ENCODE measurements at regions not wholly inside any gene's neighbourhood (a gene's known extent, or its start where the extent isn't known, plus 50 kb on each side); places are given as distances from the start of the nearest gene placed in this dataset.

GRCh38 chr11:95531116-95531515 is 258.5 kb downstream of the FAM76B start:
- H3K4me3 ChIP-seq (ENCODE audit: insufficient read depth, low read depth, low read length), result no peak overlapping the region
- H3K18ac ChIP-seq (ENCODE audit: low read depth, low read length), result no peak overlapping the region
- H3K27me3 ChIP-seq (ENCODE audit: control insufficient read depth, insufficient read depth, low read length), result peaks cover 4% of the 10 kb centered on the region; the same call in 1 of the 2 replicates
- no peak overlapping the region for H2AK5ac ChIP-seq (ENCODE audit: low read depth, low read length)
- H4K8ac ChIP-seq (ENCODE audit: low read depth in 2 of 2, low read length in 2 of 2), result no peak overlapping the region
- no peak overlapping the region for H2BK20ac ChIP-seq (ENCODE audit: low read depth, low read length)
- no peak overlapping the region for H3K9ac ChIP-seq (ENCODE audit: low read depth, low read length)
- TF ChIP-seq, protein P1, sequence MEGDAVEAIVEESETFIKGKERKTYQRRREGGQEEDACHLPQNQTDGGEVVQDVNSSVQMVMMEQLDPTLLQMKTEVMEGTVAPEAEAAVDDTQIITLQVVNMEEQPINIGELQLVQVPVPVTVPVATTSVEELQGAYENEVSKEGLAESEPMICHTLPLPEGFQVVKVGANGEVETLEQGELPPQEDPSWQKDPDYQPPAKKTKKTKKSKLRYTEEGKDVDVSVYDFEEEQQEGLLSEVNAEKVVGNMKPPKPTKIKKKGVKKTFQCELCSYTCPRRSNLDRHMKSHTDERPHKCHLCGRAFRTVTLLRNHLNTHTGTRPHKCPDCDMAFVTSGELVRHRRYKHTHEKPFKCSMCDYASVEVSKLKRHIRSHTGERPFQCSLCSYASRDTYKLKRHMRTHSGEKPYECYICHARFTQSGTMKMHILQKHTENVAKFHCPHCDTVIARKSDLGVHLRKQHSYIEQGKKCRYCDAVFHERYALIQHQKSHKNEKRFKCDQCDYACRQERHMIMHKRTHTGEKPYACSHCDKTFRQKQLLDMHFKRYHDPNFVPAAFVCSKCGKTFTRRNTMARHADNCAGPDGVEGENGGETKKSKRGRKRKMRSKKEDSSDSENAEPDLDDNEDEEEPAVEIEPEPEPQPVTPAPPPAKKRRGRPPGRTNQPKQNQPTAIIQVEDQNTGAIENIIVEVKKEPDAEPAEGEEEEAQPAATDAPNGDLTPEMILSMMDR (conservative IDR thresholded peaks at IDR 0.05; ENCODE audit: low read depth, low read length), result no peak
- TF ChIP-seq ELK1 (IDR thresholded peaks at IDR 0.05; ENCODE audit: borderline replicate concordance, low read depth, low read length), result no peak
- no peak for TF ChIP-seq CEBPB (IDR thresholded peaks at IDR 0.05; ENCODE audit: low read depth, low read length)
- no peak for TF ChIP-seq MAFK (IDR thresholded peaks at IDR 0.05; ENCODE audit: low read depth, low read length)
- TF ChIP-seq RFX5 (IDR thresholded peaks at IDR 0.05; ENCODE audit: low read depth, low read length), result no peak
- no peak for TF ChIP-seq RAD21 (IDR thresholded peaks at IDR 0.05; ENCODE audit: low read length)
- no peak for TF ChIP-seq NFE2L2 (IDR thresholded peaks at IDR 0.05; ENCODE audit: low read depth, low read length)
- TF ChIP-seq MAZ (IDR thresholded peaks at IDR 0.05; ENCODE audit: borderline replicate concordance, low read depth, low read length), result no peak
- no peak for TF ChIP-seq RCOR1 (IDR thresholded peaks at IDR 0.05; ENCODE audit: insufficient replicate concordance, low read length)
- TF ChIP-seq POLR2A (IDR thresholded peaks at IDR 0.05; ENCODE audit: low read depth, low read length), result no peak
- no peak for TF ChIP-seq CHD1 (IDR thresholded peaks at IDR 0.05; ENCODE audit: low read depth, low read length)
- TF ChIP-seq FOS (IDR thresholded peaks at IDR 0.05; ENCODE audit: low read depth, low read length), result no peak
- no peak for TF ChIP-seq SMC3 (IDR thresholded peaks at IDR 0.05; ENCODE audit: low read depth, low read length)
- TF ChIP-seq BHLHE40 (IDR thresholded peaks at IDR 0.05; ENCODE audit: low read depth, low read length), result no peak
- no peak for TF ChIP-seq MXI1 (IDR thresholded peaks at IDR 0.05; ENCODE audit: borderline replicate concordance, low read depth, low read length)
- TF ChIP-seq USF2 (IDR thresholded peaks at IDR 0.05; ENCODE audit: low read depth, low read length), result no peak
- no peaks in the 10 kb centered on the region for H3K36me3 ChIP-seq (ENCODE audit: control insufficient read depth, insufficient read depth, low read length)
- intact Hi-C loops (cut with micrococcal nuclease), result no loop called here
- ChIA-PET POLR2A (ENCODE audit: unreplicated experiment) (no interaction called here), CTCF (no interaction called here)
- no peaks in the 10 kb centered on the region for H3K4me1 ChIP-seq (ENCODE audit: control insufficient read depth, insufficient read depth, low read length)
- no peaks in the 10 kb centered on the region for H3K9me3 ChIP-seq (ENCODE audit: control insufficient read depth, insufficient read depth, low read length)
- no peak overlapping the region for H3K14ac ChIP-seq (replicated peaks; ENCODE audit: low read depth, low read length)
- WGBS, 2 experiments (ENCODE audit: extremely low coverage in 2 of 2, insufficient read length in 1 of 2), result 100% methylated on average over 1 of the region's 3 CpGs; no CpG with 5 or more reads in 1 of the 2 experiments
- dilution Hi-C loops (cut with HindIII; ENCODE audit: low sequenced_read_pairs, unreplicated experiment), result no loop called here
- no peak overlapping the region for H2BK15ac ChIP-seq (ENCODE audit: low read depth, low read length)
- no peak overlapping the region for H3K56ac ChIP-seq (ENCODE audit: extremely low read depth, insufficient read depth, low read length)
- no peak overlapping the region for H3K4ac ChIP-seq (ENCODE audit: low read depth, low read length)
- no peak overlapping the region for H3K4me2 ChIP-seq (ENCODE audit: low read depth, low read length)
- H3K27ac ChIP-seq (ENCODE audit: insufficient read depth, low read length), result no peak overlapping the region
- in situ Hi-C loops (cut with MboI; ENCODE audit: low sequenced_read_pairs), result no loop called here
- H2AK9ac ChIP-seq (replicated peaks; ENCODE audit: low read depth, low read length, poor library complexity), result no peak overlapping the region
- no peak overlapping the region for H2BK5ac ChIP-seq (ENCODE audit: low read depth, low read length, poor library complexity, severe bottlenecking)
- H3K79me1 ChIP-seq (ENCODE audit: low read depth in 1 of 2, low read length in 2 of 2), result no peaks in the 10 kb centered on the region
- BruUV-seq (replicated peaks), result no TSS peak
- no peak overlapping the region for H4K91ac ChIP-seq (ENCODE audit: insufficient read depth, low read depth, low read length)
- ATAC-seq (ENCODE audit: low read depth), result no peak; the same call in 1 of the 2 replicates
- no peaks in the 10 kb centered on the region for H4K20me1 ChIP-seq (ENCODE audit: insufficient read depth, low read length)
- H3K23ac ChIP-seq (ENCODE audit: low read depth, low read length), result no peak overlapping the region
- H2AFZ ChIP-seq (replicated peaks; ENCODE audit: low read length, poor library complexity), result no peak overlapping the region
- H3K9me1 ChIP-seq (ENCODE audit: insufficient read depth, low read length), result no peaks in the 10 kb centered on the region
- no peak overlapping the region for H2BK120ac ChIP-seq (ENCODE audit: low read depth, low read length)
- H4K5ac ChIP-seq (ENCODE audit: low read depth, low read length), result no peak overlapping the region
- no peak for DNase-seq

Data from IMR-90 (cell line).